ENCODE measurements at regions not wholly inside any gene's neighbourhood (a gene's known extent, or its start where the extent isn't known, plus 50 kb on each side); places are given as distances from the start of the nearest gene placed in this dataset.
"Not testable (repeated sequence)": the region's sequence is repeated elsewhere in the genome, so short reads cannot be mapped to it uniquely, and the experiment has no call there.

- peak; percentile 40 for DNase-seq (ENCODE audit: low read depth, low spot score)
Observed at GRCh38 chr12:124386661-124387527, 92.0 kb downstream of the RFLNA start.

GRCh38 chr12:124386059-124386458 is 91.2 kb downstream of the RFLNA start:
- peak; percentile 48 for DNase-seq (ENCODE audit: low read depth, low spot score)

GRCh38 chr12:124385219-124385969 is 90.5 kb downstream of the RFLNA start:
- peak; percentile 94 for DNase-seq (ENCODE audit: low read depth, low spot score)

- no peak for DNase-seq (ENCODE audit: low read depth, low spot score)
Observed at GRCh38 chr12:124384299-124384894, 89.5 kb downstream of the RFLNA start.

- DNase-seq (ENCODE audit: low read depth, low spot score): no peak
Observed at GRCh38 chr12:124383028-124383427, 88.1 kb downstream of the RFLNA start.

GRCh38 chr12:124381456-124382296 is 86.8 kb downstream of the RFLNA start:
- DNase-seq (ENCODE audit: low read depth, low spot score): peak; percentile 64

GRCh38 chr12:124380796-124381455 is 86.0 kb downstream of the RFLNA start:
- no peak for DNase-seq (ENCODE audit: low read depth, low spot score)

GRCh38 chr12:124379938-124380754 is 85.3 kb downstream of the RFLNA start:
- DNase-seq (ENCODE audit: low read depth, low spot score): peak; percentile 94

GRCh38 chr12:124379379-124379937 is 84.6 kb downstream of the RFLNA start:
- no peak for DNase-seq (ENCODE audit: low read depth, low spot score)

- no peak for DNase-seq (ENCODE audit: low read depth, low spot score)
Observed at GRCh38 chr12:124378926-124379325, 84.0 kb downstream of the RFLNA start.

- no peak for DNase-seq (ENCODE audit: low read depth, low spot score)
Observed at GRCh38 chr12:124377981-124378509, 83.2 kb downstream of the RFLNA start.

- DNase-seq (ENCODE audit: low read depth, low spot score): no peak
Observed at GRCh38 chr12:124376435-124376834, 81.5 kb downstream of the RFLNA start.

GRCh38 chr12:124375789-124376175 is 80.9 kb downstream of the RFLNA start:
- no peak for DNase-seq (ENCODE audit: low read depth, low spot score)

- no peak for DNase-seq (ENCODE audit: low read depth, low spot score)
Observed at GRCh38 chr12:124375141-124375788, 80.4 kb downstream of the RFLNA start.

- DNase-seq (ENCODE audit: low read depth, low spot score): no peak
Observed at GRCh38 chr12:124374567-124374966, 79.7 kb downstream of the RFLNA start.

GRCh38 chr12:124374147-124374546 is 79.3 kb downstream of the RFLNA start:
- no peak for DNase-seq (ENCODE audit: low read depth, low spot score)

GRCh38 chr12:124373701-124374100 is 78.8 kb downstream of the RFLNA start:
- DNase-seq (ENCODE audit: low read depth, low spot score): not testable (repeated sequence)

- DNase-seq (ENCODE audit: low read depth, low spot score): no peak
Observed at GRCh38 chr12:124372831-124373230, 77.9 kb downstream of the RFLNA start.

- no peak for DNase-seq (ENCODE audit: low read depth, low spot score)
Observed at GRCh38 chr12:124371970-124372555, 77.2 kb downstream of the RFLNA start.

Measured in astrocyte of the hippocampus (primary cell).